GM18502 (cell line): ENCODE measurements at regions not wholly inside any gene's neighbourhood (a gene's known extent, or its start where the extent isn't known, plus 50 kb on each side); places are given as distances from the start of the nearest gene placed in this dataset.

Source experiments
- ATAC-seq: cut with Tn5 transposase; IDR thresholded peaks from one replicate; pipeline ENCODE4 v1.9.1; 2021; ENCODE audit warnings: mild to moderate bottlenecking; ENCODE audit not compliant: unreplicated experiment, poor library complexity

DNA sequence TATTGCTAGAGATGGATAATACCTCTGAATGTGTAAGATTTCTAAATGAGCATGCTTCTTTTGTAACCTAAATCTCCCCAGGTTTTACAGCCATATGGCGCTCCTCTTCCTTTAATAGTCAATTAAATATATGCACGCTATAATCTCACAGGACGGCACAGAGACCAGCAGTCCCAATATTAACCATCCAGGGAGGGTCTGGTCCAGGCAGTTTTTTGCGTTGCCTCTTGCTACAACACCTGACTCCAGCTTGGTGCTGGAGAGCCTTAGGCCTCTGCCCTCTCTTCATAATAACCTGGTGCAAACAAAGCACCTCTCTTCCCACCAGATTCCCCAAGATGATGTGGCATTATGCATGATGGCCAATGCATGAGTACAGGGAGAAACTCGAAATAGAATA lies 183.4 kb downstream of the LY86 start:
- ATAC-seq, result no peak

DNA sequence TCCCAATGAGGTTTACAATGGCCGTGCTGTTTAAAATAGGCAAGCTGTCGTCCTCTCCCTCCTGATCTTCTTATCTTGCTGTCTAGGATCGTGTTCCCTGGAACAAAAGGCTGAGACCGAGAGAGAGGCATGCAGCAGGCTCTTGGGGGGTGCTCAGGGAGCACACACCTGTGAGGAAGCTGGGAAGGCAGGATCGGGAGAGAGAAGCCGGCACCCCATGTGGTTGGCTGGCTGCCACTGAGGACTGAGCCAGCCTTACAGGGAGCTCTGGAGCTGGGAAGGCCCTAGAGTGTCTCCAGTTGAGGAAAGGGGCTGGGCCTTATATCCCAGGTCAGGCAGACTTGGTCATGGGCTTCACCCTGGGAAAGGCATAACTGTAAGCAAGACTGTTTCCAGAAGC lies 184.2 kb downstream of the LY86 start:
- no peak for ATAC-seq

DNA sequence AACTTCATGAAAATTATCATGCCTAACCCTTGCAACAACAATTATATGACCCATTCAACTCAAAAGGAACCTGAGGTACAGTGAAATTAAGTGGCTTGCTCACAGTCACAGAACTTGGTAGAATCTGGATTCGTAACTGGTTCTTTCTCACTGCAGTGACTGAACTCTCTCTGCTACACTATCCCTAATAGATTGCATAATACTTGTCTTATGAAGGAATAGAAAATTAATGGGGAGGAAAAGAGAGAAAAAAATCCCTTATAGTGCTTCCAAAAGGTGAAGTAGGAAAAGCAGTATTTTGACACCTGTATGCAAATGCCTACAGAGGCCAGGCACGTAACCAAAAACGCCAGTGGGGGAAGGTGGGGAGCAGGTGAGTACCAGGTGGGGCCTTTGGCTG lies 186.6 kb downstream of the LY86 start:
- no peak for ATAC-seq

DNA sequence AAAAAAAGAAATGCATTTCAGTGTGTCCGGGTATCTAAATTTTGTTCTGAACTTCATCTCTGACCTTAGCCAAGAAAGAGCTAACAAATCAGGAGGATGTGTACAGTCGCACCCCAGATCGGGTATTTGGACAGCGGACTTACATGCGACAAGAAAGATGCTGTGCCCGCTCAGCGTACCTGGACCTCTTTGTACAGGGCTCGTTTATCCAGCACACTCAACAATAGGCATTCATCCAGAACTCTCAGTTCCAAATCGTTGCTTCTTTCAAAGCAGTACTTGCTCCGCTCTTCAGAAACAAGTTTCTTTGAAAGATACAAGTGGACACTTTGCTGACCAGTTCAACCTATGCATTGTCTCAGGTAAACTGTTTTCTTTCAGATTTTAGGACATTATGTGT lies 191.7 kb downstream of the LY86 start:
- ATAC-seq, result no peak

DNA sequence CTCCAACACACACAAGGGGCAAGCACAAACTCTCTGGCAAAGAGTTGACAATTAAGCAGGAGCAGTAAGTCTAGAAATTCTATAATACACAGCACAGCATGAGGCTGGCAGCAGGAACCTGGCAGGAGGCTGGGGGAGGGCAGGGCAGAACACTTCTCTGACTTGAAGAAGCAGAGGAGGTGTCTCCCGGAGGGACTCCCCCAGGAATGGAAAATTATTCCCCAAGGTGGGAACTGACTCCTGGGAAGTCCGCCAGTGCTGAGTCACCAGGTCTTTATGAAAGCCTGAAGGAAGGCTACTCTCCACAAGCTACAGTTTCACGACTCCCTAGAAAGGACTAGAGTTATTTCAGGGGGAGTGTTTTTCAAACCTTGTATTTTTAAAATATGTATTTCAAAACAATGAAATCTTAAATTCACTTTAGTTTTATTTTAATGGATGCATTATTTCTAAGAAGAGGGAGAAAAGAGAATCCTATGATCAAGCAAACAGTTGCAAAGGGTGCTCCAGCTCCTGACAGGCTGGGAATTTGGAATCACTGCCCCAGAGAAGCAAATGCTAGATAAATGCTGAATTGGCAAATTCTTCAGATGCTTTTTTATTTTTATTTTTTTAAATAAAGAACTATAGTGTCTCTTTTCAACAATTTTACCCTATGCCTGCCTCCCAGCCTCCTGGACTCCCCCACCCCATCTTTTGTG lies 192.8 kb downstream of the LY86 start:
- no peak for ATAC-seq

GRCh38 chr6:6781873-6782227 lies 193.3 kb downstream of the LY86 start:
- no peak for ATAC-seq

- ATAC-seq, result no peak
These were observed 195.2 kb downstream of the LY86 start for GRCh38 chr6:6783721-6784120.

- no peak for ATAC-seq
These were observed 196.1 kb downstream of the LY86 start for GRCh38 chr6:6784514-6785162.

GRCh38 chr6:6785163-6785521 lies 196.6 kb downstream of the LY86 start:
- ATAC-seq, result no peak

- ATAC-seq, result no peak
These were observed 200.0 kb downstream of the LY86 start for GRCh38 chr6:6788394-6789032.

DNA sequence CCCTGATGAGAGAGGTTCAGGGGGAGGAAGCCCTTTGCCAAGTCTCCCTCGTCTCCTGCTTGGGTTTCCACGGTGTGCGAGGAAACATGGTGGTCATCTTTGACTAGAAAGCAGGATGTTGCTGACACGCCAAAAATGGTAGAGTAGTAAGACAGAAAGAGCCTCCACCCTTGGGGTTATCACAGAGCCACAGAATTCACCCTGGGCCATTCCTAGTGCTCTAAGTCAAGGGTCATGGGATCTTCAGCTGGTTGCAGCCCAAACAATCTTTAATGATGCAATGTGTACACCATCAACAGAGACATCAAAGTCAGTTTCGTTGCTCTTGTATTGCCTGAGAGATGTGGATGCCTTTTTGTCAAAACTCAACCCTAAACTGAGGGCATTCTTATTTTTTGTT lies 201.9 kb downstream of the LY86 start:
- no peak for ATAC-seq

GRCh38 chr6:6790891-6791290 lies 202.4 kb downstream of the LY86 start:
- ATAC-seq, result no peak

GRCh38 chr6:6793388-6794250 lies 205.1 kb downstream of the LY86 start:
- ATAC-seq, result no peak

DNA sequence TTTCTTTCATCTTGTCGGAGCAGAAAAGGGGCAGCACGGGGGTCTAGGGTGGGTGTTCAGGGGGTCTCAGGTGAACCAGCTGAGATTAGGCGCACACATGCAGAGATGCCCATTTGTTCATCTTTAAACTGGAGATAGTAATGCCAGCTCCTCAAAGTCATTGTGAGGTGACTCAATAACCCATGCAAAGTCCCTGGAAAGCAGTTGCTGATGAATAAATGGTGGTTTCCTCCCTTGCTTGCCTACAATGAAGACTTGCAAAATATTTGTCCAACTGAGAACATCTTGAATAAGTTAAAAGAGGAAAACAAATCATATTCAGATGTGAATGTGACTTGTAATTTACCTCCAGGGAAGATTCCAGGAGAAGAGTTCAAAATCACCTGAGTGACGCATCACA lies 206.9 kb downstream of the LY86 start:
- ATAC-seq, result no peak

GRCh38 chr6:6796818-6797217 lies 208.3 kb downstream of the LY86 start:
- ATAC-seq, result no peak

- ATAC-seq, result no peak
These were observed 209.9 kb downstream of the LY86 start for GRCh38 chr6:6798448-6798860.

DNA sequence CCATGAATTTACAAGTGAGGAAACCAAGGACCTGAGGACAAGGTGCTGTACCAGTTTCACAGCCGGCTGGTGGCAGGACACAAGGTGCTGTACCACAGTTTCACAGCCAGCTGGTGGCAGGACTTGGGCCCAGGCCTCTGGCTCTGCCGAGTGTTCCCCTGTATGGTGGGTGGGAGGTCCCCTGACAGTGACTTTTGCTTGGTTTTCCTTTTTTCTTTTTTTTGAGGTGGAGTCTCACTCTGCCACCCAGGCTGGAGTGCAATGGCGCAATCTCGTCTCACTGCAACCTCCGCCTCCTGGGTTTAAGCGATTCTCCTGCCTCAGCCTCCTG lies 212.4 kb downstream of the LY86 start:
- ATAC-seq, result no peak

- no peak for ATAC-seq
These were observed 213.2 kb downstream of the LY86 start for GRCh38 chr6:6801635-6802218.

DNA sequence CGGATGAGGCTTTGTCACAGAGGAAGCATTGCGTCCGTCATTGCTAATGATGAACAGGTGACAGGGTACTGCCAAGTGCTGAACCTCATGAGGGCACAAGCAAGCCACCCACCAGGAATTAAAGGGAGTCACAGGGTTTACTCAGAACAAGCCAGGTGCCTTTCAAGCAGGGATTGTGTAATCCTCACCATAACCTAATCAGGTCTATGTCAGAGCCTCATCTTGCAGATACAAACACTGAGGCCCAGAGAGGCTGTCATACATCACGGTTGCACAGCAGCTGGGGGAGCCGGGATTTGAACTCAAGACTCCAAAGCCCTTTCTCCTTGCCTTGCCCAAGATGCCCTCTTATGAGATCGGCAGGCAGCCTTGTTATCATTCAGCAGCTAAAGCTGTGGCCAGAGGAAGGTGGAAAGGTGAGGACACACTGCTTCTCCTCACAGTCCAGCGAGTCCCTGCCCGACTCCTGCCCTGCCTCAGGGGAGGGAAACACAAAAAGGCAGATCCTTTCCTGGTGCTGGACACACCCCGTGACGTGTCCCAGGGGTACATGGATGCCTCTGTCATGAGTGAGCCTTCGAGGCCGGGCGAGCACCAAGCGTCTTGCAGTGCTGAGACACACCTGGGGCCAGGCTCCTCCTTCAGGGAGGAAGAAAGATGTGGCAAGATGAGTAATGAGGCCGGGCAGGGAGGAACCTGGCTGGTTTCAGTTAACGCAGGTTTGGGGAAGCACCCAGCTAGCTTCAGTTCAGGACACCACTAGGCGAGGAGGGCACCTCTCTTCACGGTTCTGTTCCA lies 214.9 kb downstream of the LY86 start:
- ATAC-seq, result peak; percentile 69
